ENCODE measurements at regions not wholly inside any gene's neighbourhood (a gene's known extent, or its start where the extent isn't known, plus 50 kb on each side); places are given as distances from the start of the nearest gene placed in this dataset.

DNA sequence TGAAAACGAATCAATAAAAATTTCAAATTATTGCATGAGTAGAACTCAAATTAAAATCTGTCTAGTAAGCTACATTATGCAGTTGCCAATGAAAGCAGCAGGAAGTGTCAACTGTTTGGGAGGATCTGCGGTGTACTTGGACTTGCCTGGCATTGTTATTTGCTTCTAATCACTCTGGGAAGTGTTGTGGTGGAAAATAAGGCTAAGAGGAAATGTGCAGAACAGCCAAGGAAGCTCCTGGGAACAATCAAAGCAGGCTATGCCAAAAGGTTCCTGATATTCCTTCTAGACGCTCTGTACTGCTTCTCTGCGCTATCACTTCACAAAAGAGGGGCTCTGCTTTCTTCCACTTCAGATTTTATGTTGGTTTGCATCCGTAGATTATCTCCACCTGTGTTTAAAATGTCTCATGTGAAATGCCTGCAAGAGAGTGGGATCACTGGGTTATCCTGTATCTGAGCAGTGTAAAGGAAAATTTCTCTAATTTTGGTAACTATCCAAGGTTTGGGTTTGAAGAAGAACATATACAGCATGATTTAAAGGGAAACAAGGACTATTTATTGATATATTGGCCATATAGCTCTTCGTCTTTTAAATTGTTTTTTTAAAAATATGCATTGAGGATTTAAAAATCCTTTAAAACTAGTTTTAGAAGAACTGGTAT, 182.7 kb upstream of the CSNK1A1L start:
- TF ChIP-seq EP300 (IDR thresholded peaks at IDR 0.05; ENCODE audit: borderline replicate concordance): no peak
- TF ChIP-seq NFIC (IDR thresholded peaks at IDR 0.05): no peak
- TF ChIP-seq MAX (IDR thresholded peaks at IDR 0.05): no peak
- TF ChIP-seq FOXM1 (IDR thresholded peaks at IDR 0.05; ENCODE audit: borderline replicate concordance, low read depth): no peak
- no peak for TF ChIP-seq EGR1 (IDR thresholded peaks at IDR 0.05)
- TF ChIP-seq YY1 (IDR thresholded peaks at IDR 0.05; ENCODE audit: low read depth): no peak
- no peak for TF ChIP-seq ZBTB7A (IDR thresholded peaks at IDR 0.05; ENCODE audit: low read depth)

Data from Ishikawa (cell line).